ENCODE measurements at regions not wholly inside any gene's neighbourhood (a gene's known extent, or its start where the extent isn't known, plus 50 kb on each side); places are given as distances from the start of the nearest gene placed in this dataset.
"Not testable (repeated sequence)": the region's sequence is repeated elsewhere in the genome, so short reads cannot be mapped to it uniquely, and the experiment has no call there.

DNA sequence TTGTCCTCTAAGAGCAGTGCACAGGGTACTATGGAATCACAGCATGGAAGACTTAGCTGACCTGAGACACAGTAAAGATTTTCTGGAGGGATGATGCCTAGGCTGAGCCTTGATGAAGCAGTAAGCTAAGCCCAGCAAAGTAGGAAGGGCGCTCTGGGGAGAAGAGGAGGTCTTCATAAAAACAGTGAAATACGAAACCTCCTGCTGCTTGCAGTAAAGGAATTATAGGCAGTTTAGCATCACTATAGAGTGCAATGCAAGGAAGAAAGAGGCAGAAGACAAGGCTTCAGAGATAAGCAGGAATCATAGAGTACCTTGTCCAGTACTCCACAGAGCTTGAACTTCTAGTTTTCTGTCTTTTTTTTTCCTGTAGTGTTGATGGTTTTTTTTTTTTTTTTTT is 555.7 kb upstream of the CADM1 start:
- no peak for DNase-seq

DNA sequence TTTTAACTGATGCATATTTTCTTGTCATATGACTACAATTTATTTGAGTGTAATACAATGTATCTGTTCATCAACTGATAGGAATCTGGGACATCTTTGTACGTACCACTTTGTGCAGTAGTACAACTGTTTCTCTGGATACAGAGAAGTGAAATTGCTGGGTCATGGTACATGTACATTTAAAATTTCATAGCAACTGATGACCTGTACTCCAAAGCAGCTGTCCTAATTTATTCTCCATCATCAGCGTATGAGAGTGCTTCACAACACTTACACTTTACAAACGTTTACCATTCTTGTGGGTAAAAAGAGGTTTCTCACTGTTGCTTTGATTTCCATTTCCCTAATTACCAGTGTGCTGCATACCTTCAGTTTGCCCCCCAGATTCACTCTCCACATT is 552.8 kb upstream of the CADM1 start:
- DNase-seq, result no peak

DNA sequence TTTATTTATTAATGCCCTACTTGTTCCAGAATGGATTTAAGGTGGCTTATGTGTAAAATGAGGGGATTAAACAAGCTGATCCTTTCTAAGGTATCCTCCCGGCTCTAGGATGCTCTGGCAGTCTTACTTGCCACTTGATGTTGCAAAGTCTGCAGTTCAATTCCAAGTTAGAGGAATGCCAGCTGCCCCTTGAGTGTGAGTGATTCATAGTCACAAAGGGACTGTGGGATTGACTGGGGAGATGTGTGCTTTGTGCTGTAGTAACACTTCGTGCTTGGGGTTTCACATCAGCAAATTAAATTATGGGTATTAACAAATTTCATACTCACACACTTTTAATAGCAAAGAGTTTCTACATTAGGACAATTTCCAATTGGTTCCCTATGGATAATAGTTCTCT is 550.8 kb upstream of the CADM1 start:
- DNase-seq, result no peak

DNA sequence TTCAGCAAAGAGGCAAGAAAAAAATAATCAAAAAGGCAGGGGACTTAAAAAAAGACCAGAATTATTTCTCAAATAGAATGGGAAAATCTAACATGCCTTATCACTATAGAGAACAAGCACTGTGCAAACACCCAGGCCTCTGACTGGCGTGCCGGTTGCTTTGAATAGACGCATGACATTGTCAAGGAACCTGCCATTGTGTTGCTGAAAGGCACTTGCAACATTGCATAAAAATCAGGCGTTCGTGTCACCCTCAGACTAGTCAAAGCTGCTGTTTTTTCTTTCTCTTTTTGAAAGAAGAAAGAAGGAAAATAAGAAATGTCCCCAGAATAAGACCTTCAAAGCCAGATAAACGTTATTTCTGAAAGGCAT is 549.3 kb upstream of the CADM1 start:
- no peak for DNase-seq

DNA sequence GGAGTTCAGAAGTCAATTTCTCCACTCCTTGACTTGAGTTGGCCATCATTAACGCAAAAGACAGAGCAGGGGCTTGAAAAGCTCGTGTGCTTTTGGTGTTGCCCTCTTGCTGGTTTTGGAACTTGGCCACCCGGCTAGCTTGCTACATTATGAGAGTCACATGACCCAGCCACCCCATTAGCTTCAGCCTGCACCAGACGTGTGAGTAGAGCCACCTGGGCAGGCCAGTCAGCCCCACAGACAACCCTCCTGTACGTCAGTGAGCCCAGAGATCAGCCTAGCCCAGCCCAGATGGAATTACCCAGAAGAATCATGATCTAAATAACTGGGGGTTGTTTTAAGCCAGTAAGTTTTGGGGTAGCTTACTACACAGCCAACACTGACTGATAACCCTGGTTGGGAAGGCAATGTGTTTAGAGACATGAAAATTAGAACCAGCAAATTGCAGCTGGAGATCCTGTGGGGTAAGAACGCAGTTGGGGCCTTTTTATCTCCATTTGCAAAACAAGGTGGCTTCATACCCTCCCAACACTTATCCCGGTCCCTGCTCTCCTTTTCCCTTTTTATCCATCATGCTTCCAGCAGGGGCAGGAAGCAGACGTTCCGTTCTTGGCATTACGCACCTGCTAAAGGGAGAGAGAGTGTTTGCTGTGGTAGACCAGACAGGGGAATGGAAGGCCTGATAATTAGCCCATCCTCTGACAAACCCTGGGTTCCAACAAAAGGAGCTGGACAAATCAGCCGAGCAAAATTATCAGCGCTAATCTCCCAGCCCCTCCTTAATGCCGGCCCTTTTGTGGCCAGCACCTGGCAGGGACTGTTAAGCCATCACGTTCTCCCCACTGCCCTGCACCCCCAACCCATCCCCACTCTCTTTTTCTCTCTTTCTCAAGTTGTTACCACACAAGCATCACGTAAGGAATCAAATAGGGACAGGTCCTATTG is 548.7 kb upstream of the CADM1 start:
- DNase-seq, result no peak

DNA sequence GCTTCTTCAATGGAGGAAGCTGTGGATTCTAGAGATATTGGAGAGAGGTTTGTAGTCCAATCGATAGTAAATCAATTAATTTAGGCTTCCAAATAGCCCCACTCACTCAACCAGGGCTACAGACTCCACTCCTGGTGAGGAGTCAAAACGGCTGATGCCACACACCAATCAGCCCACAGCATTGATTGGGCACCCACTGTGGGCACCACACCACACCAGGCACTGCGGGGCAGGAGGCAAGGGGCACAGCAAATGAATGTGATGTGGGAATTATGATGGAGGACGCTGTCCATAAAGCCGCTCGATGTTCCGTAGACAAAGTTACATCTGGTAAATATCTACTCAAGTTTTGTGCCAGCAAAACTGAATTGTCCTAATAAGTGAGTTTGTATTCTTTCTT is 547.3 kb upstream of the CADM1 start:
- DNase-seq, result no peak

DNA sequence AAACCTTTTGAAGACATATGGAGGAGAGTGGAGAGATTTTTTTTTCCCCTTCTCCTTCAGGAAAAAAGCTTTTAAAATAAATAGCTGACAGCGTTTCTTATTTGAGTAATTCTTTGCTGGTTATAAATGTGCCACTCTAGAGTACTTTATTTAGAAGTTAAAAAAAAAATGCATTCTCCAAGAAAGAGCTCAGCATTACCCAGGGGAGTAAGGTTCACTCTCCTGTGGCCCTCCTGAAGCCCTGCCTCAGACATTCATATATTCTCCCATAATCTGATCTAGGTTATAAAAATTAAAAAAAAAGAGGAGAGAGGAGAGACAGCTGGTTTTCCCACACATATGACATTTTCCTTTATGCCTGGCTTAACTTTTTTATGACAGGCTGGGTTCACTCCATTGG is 545.2 kb upstream of the CADM1 start:
- no peak for DNase-seq

DNA sequence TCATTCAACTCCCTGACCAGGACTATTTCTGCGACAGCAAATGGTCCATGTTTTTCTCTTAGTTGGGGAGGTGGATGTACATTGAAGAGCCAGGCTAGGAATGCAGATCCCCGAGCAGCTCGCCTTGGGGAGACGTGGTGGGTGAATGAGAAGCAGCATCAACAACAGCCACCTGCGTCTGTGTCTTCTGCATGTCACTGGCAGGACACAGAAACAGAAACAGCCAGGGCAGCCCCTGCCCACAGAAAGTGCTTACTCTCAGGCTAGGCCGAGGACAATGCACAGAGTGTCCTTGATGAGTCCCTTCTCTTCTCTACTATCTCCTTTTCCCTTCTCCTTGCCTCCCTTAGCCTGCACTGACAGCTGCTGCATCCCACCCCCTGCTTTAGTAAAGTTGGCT is 541.9 kb upstream of the CADM1 start:
- no peak for DNase-seq

DNA sequence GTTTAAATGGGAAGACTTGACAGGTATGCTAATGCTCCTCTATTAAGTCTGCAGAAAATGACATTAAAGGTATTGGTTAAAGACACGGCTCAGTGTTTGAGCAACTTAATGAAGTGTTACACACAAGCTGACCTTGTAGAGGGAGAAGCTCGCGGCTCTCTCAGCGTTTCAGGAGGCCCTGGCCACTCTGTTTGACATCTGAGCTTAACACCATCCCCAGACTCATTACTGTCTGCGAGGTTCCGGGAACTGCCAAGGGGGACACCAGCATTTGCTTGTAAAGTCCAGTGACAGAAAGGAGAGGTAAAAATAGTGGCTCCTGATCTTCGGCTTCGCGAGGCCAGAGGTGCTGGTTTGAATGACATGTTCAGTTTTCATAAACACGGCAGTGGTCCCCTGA is 540.7 kb upstream of the CADM1 start:
- no peak for DNase-seq

DNA sequence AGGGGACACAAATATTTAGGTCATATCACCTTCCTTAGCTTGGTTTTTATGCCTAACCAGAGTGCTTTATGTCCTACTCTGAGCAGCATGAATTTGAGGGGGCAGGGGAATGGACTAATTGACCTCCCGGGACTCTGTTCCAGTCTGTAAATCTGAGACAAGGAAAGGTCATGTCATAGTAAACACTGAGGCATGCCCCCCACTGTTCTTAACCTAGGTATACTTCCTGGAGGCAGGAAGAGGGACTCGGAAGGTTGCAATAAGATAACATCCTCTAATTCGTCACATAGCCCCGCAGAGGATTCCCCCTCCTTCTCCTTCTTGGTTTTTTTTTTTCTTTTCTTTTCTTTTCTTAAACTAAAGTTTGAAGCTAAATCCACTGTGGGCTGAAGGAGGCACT is 540.3 kb upstream of the CADM1 start:
- DNase-seq, result no peak

DNA sequence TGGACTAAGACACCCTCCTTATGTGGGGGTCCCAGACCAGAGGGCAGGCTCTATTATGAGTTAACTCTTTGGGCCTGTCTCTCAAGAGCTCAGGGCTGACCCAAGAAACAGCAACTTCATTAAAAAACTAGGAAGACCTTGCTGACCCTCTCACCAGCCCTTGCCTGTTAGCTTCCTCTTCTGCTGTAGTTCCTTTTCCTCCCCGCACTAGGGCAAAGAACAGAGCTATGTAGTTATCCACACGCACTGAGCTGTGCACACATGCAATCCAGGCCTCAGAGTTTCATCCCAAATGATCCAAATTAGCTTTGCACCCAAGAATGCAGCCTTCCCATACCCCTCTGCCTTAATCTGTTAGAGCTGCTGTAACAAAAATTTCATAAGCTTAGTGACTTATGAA is 539.6 kb upstream of the CADM1 start:
- DNase-seq, result no peak

DNA sequence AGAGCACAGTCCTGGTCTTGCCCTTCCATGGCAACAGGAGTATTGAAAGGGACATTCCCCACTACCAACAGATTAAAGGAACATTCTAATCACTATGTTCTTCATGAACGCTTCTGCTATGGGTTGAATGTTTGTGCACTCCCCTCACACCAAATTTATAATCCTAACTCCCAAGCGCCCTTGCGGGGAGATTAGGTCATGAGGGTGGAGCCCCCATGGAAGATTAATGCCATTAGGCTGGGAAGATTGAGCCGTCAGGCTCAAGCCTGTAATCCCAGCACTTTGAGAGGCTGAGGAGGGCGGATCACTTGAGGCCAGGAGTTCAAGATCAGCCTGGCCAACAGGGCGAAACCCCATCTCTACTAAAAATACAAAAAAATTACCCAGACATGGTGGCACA is 538.8 kb upstream of the CADM1 start:
- not testable (repeated sequence) for DNase-seq

DNA sequence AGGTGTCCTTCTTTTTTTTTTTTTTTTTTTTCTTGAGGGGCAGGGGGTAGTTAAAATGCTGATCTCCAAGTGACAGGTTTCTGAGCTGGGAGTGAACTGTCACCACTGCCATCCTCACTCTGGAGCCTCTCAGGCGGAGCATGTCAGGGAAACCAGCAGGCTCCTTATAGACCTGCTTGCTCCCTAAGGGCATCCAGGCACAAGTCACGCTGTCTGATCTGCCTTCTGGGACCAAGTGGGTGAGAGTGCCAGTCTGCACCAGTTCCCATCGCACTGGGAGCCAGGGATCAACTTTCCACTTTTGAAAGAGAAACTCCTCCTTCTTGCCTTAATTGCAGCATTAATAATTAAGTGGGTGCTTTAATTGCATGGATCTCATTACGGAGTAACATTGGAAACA is 537.9 kb upstream of the CADM1 start:
- no peak for DNase-seq

DNA sequence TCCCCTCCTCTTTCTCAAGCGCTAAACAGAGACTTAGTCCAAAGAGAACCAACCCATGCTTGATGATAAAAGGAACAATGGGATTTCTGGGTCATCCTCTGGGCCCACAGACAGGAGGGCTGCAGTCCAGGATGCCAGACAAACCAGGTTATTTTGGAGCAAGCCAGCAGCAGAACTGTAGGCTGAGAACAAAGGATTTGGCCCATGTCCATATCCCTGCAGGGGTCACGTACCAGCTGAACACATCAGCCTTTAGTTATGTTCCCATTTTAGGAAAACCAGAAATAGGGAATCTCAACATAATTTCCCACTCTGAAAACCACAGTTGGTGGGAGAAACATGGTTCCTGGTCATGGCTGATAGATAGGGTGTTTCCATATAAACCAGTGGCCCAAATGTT is 533.6 kb upstream of the CADM1 start:
- no peak for DNase-seq

DNA sequence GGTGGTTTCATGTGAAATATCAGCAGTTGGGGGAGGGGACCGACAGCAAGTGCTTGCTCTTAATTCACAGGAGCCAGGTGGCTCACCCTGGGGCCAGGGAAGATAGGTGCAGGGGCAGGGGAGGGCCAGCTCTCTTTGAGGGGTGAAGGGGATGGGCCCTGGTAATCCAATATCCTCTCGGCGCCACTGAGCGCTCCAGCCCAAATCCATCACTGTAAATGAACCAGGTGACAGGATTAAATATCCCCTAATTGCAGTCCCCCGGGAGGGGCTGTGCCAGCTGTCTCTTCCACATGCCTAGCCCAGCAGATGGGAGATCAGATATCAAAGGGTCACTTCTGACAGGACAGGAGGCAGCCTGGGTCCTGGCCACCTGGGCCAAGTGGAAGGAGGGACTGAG is 531.8 kb upstream of the CADM1 start:
- no peak for DNase-seq

DNA sequence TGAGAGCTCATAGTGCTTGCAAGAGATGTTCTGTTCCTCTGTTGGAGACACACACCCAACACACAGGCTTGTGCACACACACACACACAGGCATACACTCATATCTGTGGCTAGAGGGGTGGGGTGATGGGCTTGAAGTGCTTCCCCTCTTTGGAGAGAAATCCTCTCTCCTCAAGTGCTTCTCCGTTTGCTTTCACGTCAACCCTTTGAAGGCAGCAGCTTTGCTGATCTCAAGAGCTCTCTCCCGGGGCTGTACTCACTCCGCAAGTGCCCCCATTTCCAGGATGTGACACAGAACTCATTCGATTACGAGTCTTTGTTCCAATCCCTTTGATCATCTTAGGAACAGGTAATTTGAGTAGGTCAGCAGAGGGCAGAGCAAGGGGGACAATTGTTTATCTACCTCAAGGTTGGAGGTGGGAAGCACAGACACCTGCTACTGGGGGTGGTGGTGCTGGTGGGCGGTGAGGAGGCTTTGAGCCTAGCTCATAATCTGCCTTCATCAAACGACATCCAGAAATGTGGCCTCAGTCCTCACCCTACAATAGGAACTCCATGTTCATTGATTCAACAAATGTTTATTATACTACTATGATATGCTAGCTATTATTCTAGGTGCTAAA is 529.8 kb upstream of the CADM1 start:
- no peak for DNase-seq

DNA sequence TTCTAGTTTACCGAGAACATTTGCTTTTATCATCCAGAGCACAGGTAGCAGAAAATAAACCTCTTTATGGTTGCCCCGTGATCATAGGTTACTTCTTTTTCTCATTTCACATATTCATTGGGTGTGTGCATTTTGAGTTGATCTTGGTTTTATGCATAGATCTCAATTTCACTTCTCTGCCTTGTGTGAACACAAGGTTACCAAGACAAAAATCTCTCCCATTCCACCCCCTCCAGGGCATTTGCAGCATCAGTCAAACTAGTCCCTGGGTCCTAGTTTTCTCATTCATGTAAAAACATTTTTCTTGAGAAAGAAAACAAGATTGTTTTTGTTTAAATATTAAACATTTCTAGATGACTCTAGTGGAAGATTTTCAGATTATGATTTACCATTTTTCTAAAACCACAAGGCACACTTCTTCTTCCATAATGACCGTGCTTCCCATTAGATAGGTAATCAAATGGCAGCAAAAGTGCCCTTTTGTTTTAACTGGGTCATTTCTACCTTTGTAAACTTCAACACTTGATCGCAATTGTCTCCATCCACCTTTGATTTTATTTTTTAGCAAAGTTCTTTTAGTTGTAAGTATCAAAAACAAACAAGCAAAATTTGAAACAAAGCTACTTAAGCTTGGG is 526.6 kb upstream of the CADM1 start:
- no peak for DNase-seq

DNA sequence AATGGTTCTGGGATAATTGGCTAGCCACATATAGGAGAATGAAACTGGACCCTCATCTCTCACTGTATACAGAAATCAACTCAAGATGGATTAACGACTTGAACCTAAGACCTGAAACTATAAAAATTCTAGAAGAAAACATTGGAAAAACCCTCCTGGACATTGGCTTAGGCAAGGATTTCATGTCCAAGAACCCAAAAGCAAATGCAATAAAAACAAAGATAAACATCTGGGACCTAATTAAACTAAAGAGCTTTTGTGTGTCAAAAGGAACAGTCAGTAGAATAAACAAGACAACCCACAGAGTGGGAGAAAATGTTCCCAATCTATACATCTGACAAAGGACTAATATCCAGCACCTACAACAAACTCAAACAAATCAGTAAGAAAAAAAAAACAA is 524.3 kb upstream of the CADM1 start:
- DNase-seq, result not testable (repeated sequence)

DNA sequence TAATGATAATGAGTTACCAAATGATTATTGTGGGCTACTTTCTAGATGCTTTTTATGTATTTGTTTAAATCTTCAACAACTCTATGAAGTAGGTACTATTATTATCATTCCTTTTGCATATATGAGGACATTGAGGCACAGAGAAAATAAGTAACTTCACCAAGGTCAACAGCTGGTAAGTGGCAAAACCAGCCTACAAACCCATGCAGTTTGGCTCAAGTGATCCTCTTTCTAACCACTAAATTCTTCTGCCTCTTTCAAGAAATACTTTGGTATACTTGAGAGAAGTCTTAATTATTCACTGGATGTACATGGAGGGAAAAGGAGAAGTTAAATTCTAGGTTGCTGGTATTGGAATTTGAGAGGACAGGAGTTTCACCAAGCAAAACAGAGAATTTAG is 495.2 kb upstream of the CADM1 start:
- no peak for DNase-seq

DNA sequence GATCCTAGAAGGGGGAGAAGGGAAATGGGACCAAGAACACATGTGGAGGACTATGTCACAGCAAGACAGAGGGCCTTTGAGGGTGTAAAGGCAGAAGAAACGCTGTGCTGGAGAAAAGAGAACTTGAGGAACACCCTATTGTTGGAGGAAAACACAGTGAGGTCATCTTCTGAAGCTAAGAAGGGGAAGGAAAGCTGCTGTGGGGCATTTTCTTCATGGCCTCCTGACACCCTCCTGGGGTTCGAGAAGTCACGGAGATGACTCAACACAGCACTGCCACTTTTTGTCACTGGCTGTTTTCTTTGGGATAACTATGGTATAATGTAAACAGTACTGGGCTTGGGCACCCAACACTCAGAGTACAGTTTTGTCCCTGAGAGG is 492.6 kb upstream of the CADM1 start:
- no peak for DNase-seq

DNA sequence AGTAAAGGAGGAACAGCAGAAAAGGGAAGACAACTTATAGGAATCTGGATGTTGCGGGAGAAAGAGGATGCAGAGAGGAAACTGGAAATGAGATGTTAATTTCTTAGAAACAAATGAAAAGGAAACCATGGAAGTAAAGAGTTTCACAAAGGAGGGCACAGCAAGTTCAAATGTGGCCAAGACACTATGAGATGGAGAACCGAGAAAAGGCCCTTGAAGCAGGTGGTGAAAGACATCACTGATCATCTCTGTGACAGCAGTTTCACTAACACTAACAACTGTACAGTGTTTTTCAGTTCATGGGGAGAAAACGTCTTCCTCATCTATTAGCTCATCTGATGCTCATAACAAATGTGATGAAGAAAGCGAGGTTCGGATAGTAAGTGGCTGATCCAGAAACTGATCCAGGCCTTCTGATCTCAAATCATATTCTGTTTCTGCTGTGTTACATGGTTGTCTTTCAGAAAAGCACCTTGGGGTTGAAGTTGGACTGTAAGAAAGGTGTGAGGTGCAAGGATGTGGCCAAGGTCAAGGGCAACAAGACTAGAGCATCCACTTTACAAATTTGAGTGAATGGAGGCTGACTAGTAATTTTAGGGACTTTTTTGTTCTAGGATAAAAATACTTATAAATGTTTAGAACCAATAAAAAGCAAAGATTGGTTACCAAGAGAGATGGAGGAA is 492.1 kb upstream of the CADM1 start:
- DNase-seq, result no peak

DNA sequence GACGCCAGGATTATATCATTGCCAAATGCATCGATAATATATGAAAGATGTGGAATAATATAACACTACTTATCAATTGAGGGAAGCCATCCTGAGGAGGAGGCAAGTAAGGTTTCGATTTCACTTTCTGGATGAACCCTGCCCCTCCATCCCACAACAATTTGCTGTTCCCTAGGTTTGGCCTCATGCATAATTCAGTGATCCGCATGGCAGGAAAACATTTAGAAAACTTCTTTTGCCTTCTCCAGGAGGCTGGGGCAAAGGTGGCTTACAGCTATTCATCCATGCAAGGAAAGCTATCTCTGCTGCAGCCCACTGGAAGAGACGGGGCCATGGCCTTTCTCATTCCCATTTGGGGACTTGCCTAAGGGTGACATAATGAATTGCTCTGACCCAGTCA is 489.4 kb upstream of the CADM1 start:
- DNase-seq, result no peak

DNA sequence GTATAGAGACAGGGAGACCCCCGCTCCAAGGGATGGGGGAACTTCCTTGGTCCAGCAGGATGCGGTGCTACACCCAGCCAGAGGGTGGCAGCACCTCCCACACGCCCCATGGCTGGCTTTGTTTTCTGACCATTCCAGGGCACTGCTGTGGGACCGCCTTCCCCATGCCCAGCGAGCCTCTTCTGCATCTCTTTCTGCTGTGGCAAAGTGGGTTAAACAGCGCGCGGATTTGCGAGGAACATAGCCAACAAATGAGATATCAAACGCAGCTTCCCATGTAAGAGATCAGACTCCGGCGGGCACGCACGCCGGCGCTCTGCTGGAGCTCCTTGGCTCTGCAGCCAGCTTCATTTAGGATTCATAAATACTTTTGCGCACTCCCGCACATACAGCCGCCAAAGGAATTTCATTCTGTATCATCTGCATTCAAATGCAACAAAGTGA is 485.8 kb upstream of the CADM1 start:
- DNase-seq, result no peak

DNA sequence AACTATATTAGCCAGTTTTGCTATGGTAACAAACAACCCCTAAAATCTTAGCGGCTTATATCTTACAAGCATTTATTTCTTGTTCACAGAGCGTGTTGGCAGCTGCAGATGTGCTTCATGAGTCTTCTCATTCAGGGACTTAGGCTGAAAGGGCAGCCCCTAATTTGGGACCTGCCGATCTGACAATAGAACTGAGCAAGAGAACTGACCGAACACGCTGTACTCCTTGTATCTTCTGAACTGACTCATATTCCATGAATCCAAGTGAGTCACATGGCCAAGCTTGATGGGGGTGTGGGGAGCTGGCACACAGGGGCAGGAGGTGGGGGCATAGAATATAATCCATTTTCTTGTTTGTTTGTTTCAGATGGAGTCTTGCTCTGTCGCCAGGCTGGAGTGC is 481.7 kb upstream of the CADM1 start:
- DNase-seq, result no peak
